Osteoblast (primary cell): ENCODE measurements at regions not wholly inside any gene's neighbourhood (a gene's known extent, or its start where the extent isn't known, plus 50 kb on each side); places are given as distances from the start of the nearest gene placed in this dataset.

Source experiments
- DNase-seq: peaks from one replicate; pipeline ENCODE4 v3.0.0; 2011; ENCODE audit warnings: low spot score, mixed read lengths; ENCODE audit not compliant: insufficient read length; ENCODE audit errors: missing footprints
- H2AFZ ChIP-seq: 2 replicates; pipeline ENCODE4 v1.6.0; 2011; ENCODE audit warnings: mild to moderate bottlenecking, low read length
- H3K27ac ChIP-seq: 2 replicates; pipeline ENCODE4 v1.5.1; 2011; ENCODE audit warnings: mild to moderate bottlenecking, low read depth, low read length, moderate library complexity
- H3K27me3 ChIP-seq: 2 replicates; pipeline ENCODE4 v1.6.0; 2012; ENCODE audit warnings: mild to moderate bottlenecking, control low read depth, inconsistent platforms, low read length, moderate library complexity; ENCODE audit not compliant: insufficient read depth
- H3K36me3 ChIP-seq: 2 replicates; pipeline ENCODE4 v1.5.1; 2011; ENCODE audit warnings: mild to moderate bottlenecking, low read length, control low read depth, moderate library complexity; ENCODE audit not compliant: insufficient read depth
- H3K4me1 ChIP-seq: 2 replicates; pipeline ENCODE4 v1.5.1; 2011; ENCODE audit warnings: mild to moderate bottlenecking, low read length, control low read depth, moderate library complexity; ENCODE audit not compliant: insufficient read depth
- H3K4me2 ChIP-seq: 2 replicates; pipeline ENCODE4 v1.6.0; 2011; ENCODE audit warnings: mild to moderate bottlenecking, low read length; ENCODE audit not compliant: insufficient read depth
- H3K4me3 ChIP-seq: fragments of 200-600 bp; sonication (generic); 3 replicates; pipeline ENCODE4 v1.5.1; 2012; ENCODE audit warnings: mild to moderate bottlenecking, low read length, inconsistent platforms; ENCODE audit not compliant: insufficient read depth
- H3K79me2 ChIP-seq: 2 replicates; pipeline ENCODE4 v1.6.0; 2012; ENCODE audit warnings: mild to moderate bottlenecking, low read length, control low read depth, inconsistent platforms; ENCODE audit not compliant: insufficient read depth
- H3K9me3 ChIP-seq: 2 replicates; pipeline ENCODE4 v1.5.1; 2011; ENCODE audit warnings: low read depth, low read length, control low read depth
- H4K20me1 ChIP-seq: 2 replicates; pipeline ENCODE4 v1.6.0; 2012; ENCODE audit warnings: mild to moderate bottlenecking, low read length, control low read depth; ENCODE audit not compliant: insufficient read depth
- TF ChIP-seq, protein P1 (sequence below): IDR thresholded peaks from 2 replicates; pipeline ENCODE4 v1.5.1; 2011; ENCODE audit warnings: mild to moderate bottlenecking, low read depth, low read length, moderate library complexity; ENCODE audit errors: extremely low read depth

DNA sequence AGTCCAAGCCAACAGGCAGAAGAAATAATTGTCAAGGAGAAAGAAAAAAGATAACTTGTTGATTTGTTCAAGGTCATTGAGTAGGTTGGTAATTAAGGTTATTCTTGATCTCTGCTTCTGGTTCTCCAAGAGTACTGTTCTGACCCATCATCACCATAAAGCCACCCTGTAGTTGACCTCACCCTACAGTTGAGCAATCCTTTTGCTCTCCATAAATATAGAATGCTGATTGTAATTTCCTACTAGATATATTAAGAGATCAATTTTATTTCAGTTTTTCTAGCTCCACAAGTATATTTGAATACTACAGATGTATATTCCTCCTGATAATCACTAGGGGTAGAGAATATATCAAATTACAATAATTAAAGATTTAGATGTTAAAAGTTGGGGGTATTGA is 350.5 kb upstream of the PDE3A start:
- no peaks in the 10 kb centered on the region for H3K4me1 ChIP-seq
- no peak overlapping the region for H3K4me3 ChIP-seq
- no peak for DNase-seq
- no peak overlapping the region for H3K4me2 ChIP-seq
- H3K36me3 ChIP-seq: no peaks in the 10 kb centered on the region
- H2AFZ ChIP-seq: no peak overlapping the region
- TF ChIP-seq, protein P1, sequence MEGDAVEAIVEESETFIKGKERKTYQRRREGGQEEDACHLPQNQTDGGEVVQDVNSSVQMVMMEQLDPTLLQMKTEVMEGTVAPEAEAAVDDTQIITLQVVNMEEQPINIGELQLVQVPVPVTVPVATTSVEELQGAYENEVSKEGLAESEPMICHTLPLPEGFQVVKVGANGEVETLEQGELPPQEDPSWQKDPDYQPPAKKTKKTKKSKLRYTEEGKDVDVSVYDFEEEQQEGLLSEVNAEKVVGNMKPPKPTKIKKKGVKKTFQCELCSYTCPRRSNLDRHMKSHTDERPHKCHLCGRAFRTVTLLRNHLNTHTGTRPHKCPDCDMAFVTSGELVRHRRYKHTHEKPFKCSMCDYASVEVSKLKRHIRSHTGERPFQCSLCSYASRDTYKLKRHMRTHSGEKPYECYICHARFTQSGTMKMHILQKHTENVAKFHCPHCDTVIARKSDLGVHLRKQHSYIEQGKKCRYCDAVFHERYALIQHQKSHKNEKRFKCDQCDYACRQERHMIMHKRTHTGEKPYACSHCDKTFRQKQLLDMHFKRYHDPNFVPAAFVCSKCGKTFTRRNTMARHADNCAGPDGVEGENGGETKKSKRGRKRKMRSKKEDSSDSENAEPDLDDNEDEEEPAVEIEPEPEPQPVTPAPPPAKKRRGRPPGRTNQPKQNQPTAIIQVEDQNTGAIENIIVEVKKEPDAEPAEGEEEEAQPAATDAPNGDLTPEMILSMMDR: no peak
- H3K27ac ChIP-seq: no peak overlapping the region
- H3K79me2 ChIP-seq: no peaks in the 10 kb centered on the region
- no peaks in the 10 kb centered on the region for H3K9me3 ChIP-seq
- H4K20me1 ChIP-seq: no peaks in the 10 kb centered on the region
- no peaks in the 10 kb centered on the region for H3K27me3 ChIP-seq

DNA sequence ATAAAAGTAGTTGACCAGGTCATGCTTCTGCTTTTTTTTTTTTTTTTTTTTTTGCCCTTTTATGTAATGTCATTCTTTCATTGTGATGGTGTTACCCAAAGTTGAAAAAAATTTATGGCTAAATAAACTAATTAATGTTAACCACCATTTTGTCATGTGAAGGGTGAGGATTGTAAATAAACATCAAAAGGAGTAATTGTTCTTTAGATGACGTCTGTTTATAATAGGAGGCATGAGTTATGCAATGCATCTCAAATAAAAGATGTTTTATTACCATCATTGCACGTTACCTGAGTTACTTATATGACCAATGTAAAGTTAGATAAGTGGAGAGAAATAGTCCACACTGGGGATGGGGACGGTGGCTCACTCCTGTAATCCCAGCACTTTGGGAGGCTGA is 349.9 kb upstream of the PDE3A start:
- TF ChIP-seq, protein P1: no peak

DNA sequence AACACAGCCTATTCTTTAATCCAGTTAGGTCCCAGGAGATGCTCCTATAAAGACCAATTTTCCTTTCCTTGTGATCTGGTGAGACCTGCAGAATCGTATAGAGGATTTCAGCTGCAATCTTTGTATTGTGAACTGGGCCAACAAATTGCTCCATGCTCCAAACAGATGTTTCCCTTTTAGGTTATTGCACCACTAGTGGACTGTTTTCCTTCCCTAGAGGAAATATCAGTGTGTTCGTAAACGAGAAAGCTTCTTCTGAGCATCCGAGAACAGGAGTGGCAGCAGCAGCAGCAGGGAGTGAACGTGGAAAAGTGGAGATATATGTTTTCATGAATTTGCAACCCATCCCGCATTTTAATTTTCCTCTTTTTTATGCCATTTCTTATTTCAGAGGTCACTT is 344.1 kb upstream of the PDE3A start:
- H3K27ac ChIP-seq: no peak overlapping the region
- H3K79me2 ChIP-seq: no peaks in the 10 kb centered on the region
- H3K9me3 ChIP-seq: no peaks in the 10 kb centered on the region
- DNase-seq: no peak
- no peaks in the 10 kb centered on the region for H3K36me3 ChIP-seq
- no peak overlapping the region for H2AFZ ChIP-seq
- TF ChIP-seq, protein P1: no peak
- H3K4me1 ChIP-seq: no peaks in the 10 kb centered on the region
- no peaks in the 10 kb centered on the region for H4K20me1 ChIP-seq
- H3K4me2 ChIP-seq: no peak overlapping the region
- H3K4me3 ChIP-seq: no peak overlapping the region
- H3K27me3 ChIP-seq: no peaks in the 10 kb centered on the region

More for the DNA sequence above, 349.9 kb upstream of the PDE3A start:
- Histone ChIP-seq H3K4me1 (no peaks in the 10 kb centered on the region), H4K20me1 (no peaks in the 10 kb centered on the region), H2AFZ (no peak overlapping the region), H3K27me3 (no peaks in the 10 kb centered on the region), H3K9me3 (no peaks in the 10 kb centered on the region), H3K36me3 (no peaks in the 10 kb centered on the region), H3K27ac (no peak overlapping the region), H3K4me3 (no peak overlapping the region), H3K79me2 (no peaks in the 10 kb centered on the region), H3K4me2 (no peak overlapping the region)
- DNase-seq: no peak

DNA sequence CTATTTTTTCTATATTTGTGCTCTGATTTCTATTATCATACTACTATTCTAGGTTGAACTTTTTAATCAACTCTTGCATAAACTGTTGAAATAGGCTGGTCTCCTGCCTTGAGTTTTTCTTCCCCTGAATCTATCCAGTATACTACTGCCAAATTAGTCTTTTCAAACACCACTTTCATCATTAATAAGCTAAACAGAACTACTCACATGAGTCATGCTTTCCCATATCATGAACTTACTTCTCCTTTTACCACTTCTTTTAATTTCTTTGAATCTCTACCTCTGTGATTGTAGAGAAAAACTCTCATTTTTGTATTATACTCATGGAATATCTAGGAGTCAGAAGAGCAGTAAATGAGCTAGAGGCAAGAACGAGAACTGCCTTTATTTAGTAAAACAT is 340.3 kb upstream of the PDE3A start:
- Histone ChIP-seq H3K27me3 (no peaks in the 10 kb centered on the region), H3K4me1 (no peaks in the 10 kb centered on the region), H3K27ac (no peak overlapping the region), H2AFZ (no peak overlapping the region), H3K4me2 (no peak overlapping the region), H4K20me1 (no peaks in the 10 kb centered on the region), H3K4me3 (no peak overlapping the region), H3K9me3 (no peaks in the 10 kb centered on the region), H3K79me2 (no peaks in the 10 kb centered on the region), H3K36me3 (no peaks in the 10 kb centered on the region)
- DNase-seq: no peak
- TF ChIP-seq, protein P1: no peak
